OCI-LY7 (cell line): ENCODE measurements at regions not wholly inside any gene's neighbourhood (a gene's known extent, or its start where the extent isn't known, plus 50 kb on each side); places are given as distances from the start of the nearest gene placed in this dataset.
A peak's percentile ranks its signal among the peaks of the same experiment; 100 is the strongest.

Experiments used
- BruUV-seq: library from RNA; stranded (reverse); fragments of 400-500 nt; replicated peaks from 2 replicates; lab custom pipeline; 2021; lab: Mats Ljungman, UMichigan
- CTCF ChIA-PET: fragments of 300-600 bp; sonication (Branson Sonifier 250); formaldehyde crosslinking; loops from one replicate; lab custom pipeline; 2022; ENCODE audit warnings: antibody characterized with exemption; ENCODE audit not compliant: unreplicated experiment; lab: Charles Lee
- POLR2A ChIA-PET: fragments of 300-600 bp; sonication (Branson Sonifier 250); formaldehyde crosslinking; loops from one replicate; lab custom pipeline; 2022; ENCODE audit warnings: antibody characterized with exemption; lab: Charles Lee
- DNase-seq: peaks from one replicate; pipeline ENCODE4 v3.0.0-alpha.2; 2015; ENCODE audit warnings: low spot score
- H2AFZ ChIP-seq: fragments of 200-600 bp; sonication (generic), shearing (Covaris generic); 2 replicates; pipeline ENCODE4 v1.6.1; 2014; ENCODE audit warnings: mild to moderate bottlenecking, antibody characterized with exemption, low read length, moderate library complexity
- H3K27ac ChIP-seq: fragments of 200-600 bp; sonication (generic); 2 replicates; pipeline ENCODE4 v1.5.1; 2014; ENCODE audit warnings: mixed run types, low read depth, mild to moderate bottlenecking, moderate library complexity, low read length, inconsistent platforms; ENCODE audit not compliant: poor library complexity, severe bottlenecking
- H3K36me3 ChIP-seq: fragments of 200-600 bp; sonication (generic); 2 replicates; pipeline ENCODE4 v1.6.1; 2014; ENCODE audit warnings: mild to moderate bottlenecking, antibody characterized with exemption, low read length, moderate library complexity, mixed read lengths; ENCODE audit not compliant: insufficient read depth
- H3K4me1 ChIP-seq: fragments of 200-600 bp; sonication (generic); 2 replicates; pipeline ENCODE4 v1.5.1; 2014; ENCODE audit warnings: mild to moderate bottlenecking, low read length; ENCODE audit not compliant: insufficient read depth, poor library complexity, severe bottlenecking
- H3K4me2 ChIP-seq: fragments of 200-600 bp; sonication (generic); 2 replicates; pipeline ENCODE4 v1.6.1; 2014; ENCODE audit warnings: mild to moderate bottlenecking, low read length
- H3K4me3 ChIP-seq: fragments of 200-600 bp; sonication (generic); 2 replicates; pipeline ENCODE4 v1.5.1; 2014; ENCODE audit warnings: mild to moderate bottlenecking, low read depth, low read length; ENCODE audit not compliant: poor library complexity, severe bottlenecking
- H3K79me2 ChIP-seq: fragments of 200-600 bp; sonication (generic); 2 replicates; pipeline ENCODE4 v1.6.1; 2016; ENCODE audit warnings: low read depth, mild to moderate bottlenecking, low read length, moderate library complexity, mixed read lengths; ENCODE audit not compliant: insufficient read depth
- H3K9me2 ChIP-seq: fragments of 200-600 bp; sonication (generic); 2 replicates; pipeline ENCODE4 v1.6.1; 2016; ENCODE audit warnings: mild to moderate bottlenecking, low read length, mixed read lengths; ENCODE audit not compliant: insufficient read depth
- H3K9me3 ChIP-seq: fragments of 200-600 bp; sonication (generic); 2 replicates; pipeline ENCODE4 v1.6.1; 2014; ENCODE audit warnings: mild to moderate bottlenecking, mixed run types, low read length, mixed read lengths
- H4K20me1 ChIP-seq: fragments of 200-600 bp; sonication (generic); 2 replicates; pipeline ENCODE4 v1.6.1; 2014; ENCODE audit warnings: mild to moderate bottlenecking, antibody characterized with exemption, low read length, moderate library complexity, mixed read lengths; ENCODE audit not compliant: insufficient read depth
- CTCF ChIP-seq: fragments of 200-600 bp; sonication (generic); conservative IDR thresholded peaks from 2 replicates; pipeline ENCODE4 v1.5.1; 2014; ENCODE audit warnings: mild to moderate bottlenecking, antibody characterized with exemption, low read length, moderate library complexity, mixed read lengths
- EZH2phosphoT487 ChIP-seq: fragments of 200-600 bp; sonication (generic); IDR thresholded peaks from 2 replicates; pipeline ENCODE4 v1.6.1; 2018; ENCODE audit warnings: low read depth, borderline replicate concordance, mild to moderate bottlenecking, mixed run types, antibody characterized with exemption, low read length, moderate library complexity, mixed read lengths
- intact Hi-C: fragments of 100-400 bp; cut with micrococcal nuclease; formaldehyde crosslinking; loops from one replicate; pipeline ENCODE4 v1.10.0; 2022; ENCODE audit not compliant: unreplicated experiment

GRCh38 chr16:63703612-63704011 lies 1418.3 kb downstream of the CDH11 start:
- H3K36me3 ChIP-seq: no peaks in the 10 kb centered on the region
- CTCF ChIA-PET: no interaction called here

GRCh38 chr16:63702981-63703590 lies 1418.8 kb downstream of the CDH11 start:
- Histone ChIP-seq H2AFZ (no peak overlapping the region), H3K36me3 (no peaks in the 10 kb centered on the region), H3K4me2 (no peak overlapping the region), H3K79me2 (no peaks in the 10 kb centered on the region), H3K4me3 (no peak overlapping the region), H4K20me1 (no peaks in the 10 kb centered on the region), H3K4me1 (no peaks in the 10 kb centered on the region), H3K9me2 (no peaks in the 10 kb centered on the region), H3K27ac (no peak overlapping the region), H3K9me3 (no peaks in the 10 kb centered on the region)
- POLR2A ChIA-PET: interaction anchor here (1.6 kb wide), 1 partner anchor 33 kb away, joined by 3 read pairs; no protein-coding TSS in a partner anchor
- intact Hi-C loops: no loop called here
- CTCF ChIA-PET: no interaction called here
- DNase-seq: peak; percentile 4
- TF ChIP-seq EZH2phosphoT487 (no peak), CTCF (no peak)
- BruUV-seq: no TSS peak

More at GRCh38 chr16:63703612-63704011, 1418.3 kb downstream of the CDH11 start:
- H3K4me1 ChIP-seq: no peaks in the 10 kb centered on the region
- H4K20me1 ChIP-seq: no peaks in the 10 kb centered on the region
- DNase-seq: no peak
- no peak overlapping the region for H3K4me3 ChIP-seq
- no TSS peak for BruUV-seq
- POLR2A ChIA-PET: no interaction called here
- no peaks in the 10 kb centered on the region for H3K9me2 ChIP-seq
- TF ChIP-seq CTCF (no peak), EZH2phosphoT487 (no peak)
- intact Hi-C loops: no loop called here
- no peaks in the 10 kb centered on the region for H3K9me3 ChIP-seq
- H3K4me2 ChIP-seq: no peak overlapping the region
- no peak overlapping the region for H2AFZ ChIP-seq
- H3K79me2 ChIP-seq: no peaks in the 10 kb centered on the region
- H3K27ac ChIP-seq: no peak overlapping the region

- no peak for DNase-seq
- ChIA-PET POLR2A (interaction anchor here (0.5 kb wide), 1 partner anchor 65 kb away, joined by 3 read pairs; no protein-coding TSS in a partner anchor), CTCF (no interaction called here)
- Histone ChIP-seq H3K4me2 (no peak overlapping the region), H3K4me3 (no peak overlapping the region), H4K20me1 (no peaks in the 10 kb centered on the region), H3K4me1 (no peaks in the 10 kb centered on the region), H3K79me2 (no peaks in the 10 kb centered on the region), H3K27ac (no peak overlapping the region), H2AFZ (no peak overlapping the region), H3K36me3 (no peaks in the 10 kb centered on the region), H3K9me3 (no peaks in the 10 kb centered on the region), H3K9me2 (no peaks in the 10 kb centered on the region)
- TF ChIP-seq CTCF (no peak), EZH2phosphoT487 (no peak)
- no TSS peak for BruUV-seq
- intact Hi-C loops: no loop called here
Measured at GRCh38 chr16:63697736-63698135, 1424.1 kb downstream of the CDH11 start.
